Mesendoderm (in vitro differentiated cells): ENCODE measurements at regions not wholly inside any gene's neighbourhood (a gene's known extent, or its start where the extent isn't known, plus 50 kb on each side); places are given as distances from the start of the nearest gene placed in this dataset.

Experiments used
- DNase-seq: peaks from one replicate; pipeline ENCODE4 v3.0.0; 2013
- H2AK5ac ChIP-seq: 2 replicates; pipeline ENCODE4 v1.6.1; 2013; ENCODE audit warnings: low read length, inconsistent platforms
- H2BK120ac ChIP-seq: 2 replicates; pipeline ENCODE4 v1.6.1; 2013; ENCODE audit warnings: low read depth, mild to moderate bottlenecking, low read length, moderate library complexity, mixed read lengths
- H2BK15ac ChIP-seq: replicated peaks from 2 replicates; pipeline ENCODE4 v1.6.1; 2013; ENCODE audit warnings: low read depth, mild to moderate bottlenecking, moderate library complexity
- H2BK5ac ChIP-seq: 2 replicates; pipeline ENCODE4 v1.6.1; 2013; ENCODE audit warnings: low read length, inconsistent platforms
- H3K18ac ChIP-seq: 2 replicates; pipeline ENCODE4 v1.6.1; 2013; ENCODE audit warnings: mild to moderate bottlenecking, low read length, mixed read lengths
- H3K23ac ChIP-seq: one replicate; pipeline ENCODE4 v1.6.1; 2013; ENCODE audit warnings: low read length
- H3K27ac ChIP-seq: 2 replicates; pipeline ENCODE4 v1.5.1; 2013; ENCODE audit warnings: low read depth, mild to moderate bottlenecking, inconsistent platforms, low read length, moderate library complexity
- H3K27me3 ChIP-seq: 2 replicates; pipeline ENCODE4 v1.6.1; 2013; ENCODE audit warnings: low read length, control low read depth, mild to moderate bottlenecking, inconsistent platforms; ENCODE audit not compliant: insufficient read depth, poor library complexity
- H3K36me3 ChIP-seq: 2 replicates; pipeline ENCODE4 v1.6.1; 2013; ENCODE audit warnings: low read length, inconsistent platforms; ENCODE audit not compliant: control insufficient read depth, insufficient read depth
- H3K4ac ChIP-seq: one replicate; pipeline ENCODE4 v1.6.1; 2013; ENCODE audit warnings: low read depth, mild to moderate bottlenecking, low read length, moderate library complexity
- H3K4me1 ChIP-seq: 2 replicates; pipeline ENCODE4 v1.6.1; 2013; ENCODE audit warnings: low read depth, low read length, inconsistent platforms; ENCODE audit not compliant: control insufficient read depth
- H3K4me2 ChIP-seq: 2 replicates; pipeline ENCODE4 v1.6.1; 2013; ENCODE audit warnings: low read length
- H3K4me3 ChIP-seq: 2 replicates; pipeline ENCODE4 v1.5.1; 2013; ENCODE audit warnings: mild to moderate bottlenecking, low read length
- H3K56ac ChIP-seq: one replicate; pipeline ENCODE4 v1.6.1; 2013; ENCODE audit warnings: low read length
- H3K79me1 ChIP-seq: 2 replicates; pipeline ENCODE4 v1.6.1; 2013; ENCODE audit warnings: low read length, inconsistent platforms
- H3K79me2 ChIP-seq: 2 replicates; pipeline ENCODE4 v1.6.1; 2013; ENCODE audit warnings: mild to moderate bottlenecking, low read length; ENCODE audit not compliant: control insufficient read depth, insufficient read depth
- H3K9ac ChIP-seq: 2 replicates; pipeline ENCODE4 v1.6.1; 2013; ENCODE audit warnings: low read length, inconsistent platforms
- H4K5ac ChIP-seq: one replicate; pipeline ENCODE4 v1.6.1; 2013; ENCODE audit warnings: low read length
- H4K8ac ChIP-seq: one replicate; pipeline ENCODE4 v1.6.1; 2013; ENCODE audit warnings: low read depth, mild to moderate bottlenecking, control low read depth, low read length, moderate library complexity
- WGBS: extraction: QIAGEN DNeasy Blood & Tissue Kit; methylation state at CpG from one replicate; pipeline ENCODE4 v1.1.7; 2013; ENCODE audit warnings: low lambda C conversion rate, missing lambda C conversion rate; ENCODE audit not compliant: insufficient coverage; ENCODE audit errors: extremely low coverage; 5-methylcytosine and 5-hydroxymethylcytosine counted together

DNA sequence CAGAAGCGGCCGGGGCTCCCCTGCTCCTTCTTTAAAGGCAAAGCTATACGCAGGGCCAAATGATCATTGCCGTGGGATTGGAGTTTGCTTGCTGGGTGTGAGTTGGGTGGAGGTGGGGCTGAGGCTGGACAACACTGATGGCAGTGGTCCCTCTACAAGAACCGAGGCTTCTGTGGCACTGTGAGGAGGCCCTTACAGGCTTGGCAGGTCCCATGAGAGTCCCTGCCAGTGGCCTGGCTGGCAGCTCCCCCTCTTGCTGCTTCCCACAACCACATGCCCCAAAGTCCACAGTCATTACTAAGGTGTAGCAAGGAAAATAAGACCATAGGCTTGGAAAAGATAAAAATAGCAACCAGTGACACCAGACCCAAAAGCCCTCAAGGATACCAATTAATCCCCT, 98.4 kb downstream of the ANKRD10 start:
- Histone ChIP-seq H3K27ac (no peak overlapping the region), H4K5ac (no peak overlapping the region), H3K36me3 (no peaks in the 10 kb centered on the region), H3K79me2 (no peaks in the 10 kb centered on the region), H4K8ac (no peak overlapping the region), H3K9ac (no peak overlapping the region), H3K4me1 (no peaks in the 10 kb centered on the region), H3K18ac (no peak overlapping the region), H3K79me1 (no peaks in the 10 kb centered on the region), H3K4ac (no peak overlapping the region), H3K27me3 (no peaks in the 10 kb centered on the region), H2BK15ac (no peak overlapping the region), H2BK120ac (no peak overlapping the region), H3K4me3 (no peak overlapping the region), H2AK5ac (no peak overlapping the region), H3K23ac (no peak overlapping the region), H2BK5ac (no peak overlapping the region), H3K56ac (no peak overlapping the region), H3K4me2 (no peak overlapping the region)
- no peak for DNase-seq
- WGBS: no CpG with 5 or more reads among the region's 5 CpGs

DNA sequence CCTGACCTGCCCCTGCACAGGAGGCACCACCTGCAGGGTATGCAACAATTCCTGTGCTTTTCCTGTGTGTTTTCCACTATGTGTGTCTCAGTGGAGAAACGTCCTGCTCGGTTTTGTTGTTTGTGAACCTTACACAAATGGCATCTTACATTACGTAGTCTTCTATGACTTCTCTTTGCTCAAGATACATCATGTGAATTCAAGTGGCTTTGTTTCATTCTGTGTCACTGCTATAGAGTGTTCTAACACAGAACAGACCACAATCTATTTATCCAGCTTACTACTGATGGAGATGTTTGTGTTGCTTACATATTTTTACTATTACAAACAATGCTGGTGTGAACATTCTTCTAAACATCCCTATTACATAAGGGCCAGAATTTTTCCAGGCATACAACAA, 97.7 kb downstream of the ANKRD10 start:
- no peak overlapping the region for H2AK5ac ChIP-seq
- no peak overlapping the region for H2BK120ac ChIP-seq
- H3K56ac ChIP-seq: no peak overlapping the region
- no peak overlapping the region for H2BK5ac ChIP-seq
- DNase-seq: no peak
- H3K23ac ChIP-seq: no peak overlapping the region
- H4K8ac ChIP-seq: no peak overlapping the region
- no peak overlapping the region for H3K4ac ChIP-seq
- no peak overlapping the region for H3K4me2 ChIP-seq
- H4K5ac ChIP-seq: no peak overlapping the region
- no peaks in the 10 kb centered on the region for H3K79me2 ChIP-seq
- no peaks in the 10 kb centered on the region for H3K27me3 ChIP-seq
- H3K27ac ChIP-seq: no peak overlapping the region
- no CpG with 5 or more reads among the region's 3 CpGs for WGBS
- H3K9ac ChIP-seq: no peak overlapping the region
- no peaks in the 10 kb centered on the region for H3K36me3 ChIP-seq
- no peak overlapping the region for H3K18ac ChIP-seq
- no peak overlapping the region for H2BK15ac ChIP-seq
- no peaks in the 10 kb centered on the region for H3K4me1 ChIP-seq
- H3K4me3 ChIP-seq: no peak overlapping the region
- H3K79me1 ChIP-seq: no peaks in the 10 kb centered on the region

DNA sequence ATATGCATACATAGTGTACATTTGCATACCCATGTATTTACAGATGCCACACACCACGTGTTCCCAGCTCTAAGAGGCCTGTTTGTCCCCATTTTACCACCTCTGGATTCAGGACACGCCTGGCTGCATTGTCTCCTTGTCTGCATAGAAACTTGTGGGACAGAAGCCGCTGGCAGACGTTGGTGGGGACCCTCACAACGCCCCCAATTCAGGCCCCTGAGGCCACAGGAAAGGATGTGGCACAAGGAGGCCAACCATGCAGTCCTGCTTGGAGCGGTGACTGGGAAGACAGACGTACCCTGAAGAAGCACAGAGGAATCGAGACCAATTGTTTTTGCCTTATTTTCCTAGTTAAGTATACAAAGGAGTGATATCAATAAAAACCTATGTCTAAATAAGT, 96.1 kb downstream of the ANKRD10 start:
- H2BK15ac ChIP-seq: no peak overlapping the region
- DNase-seq: no peak
- H3K79me2 ChIP-seq: no peaks in the 10 kb centered on the region
- H3K4me3 ChIP-seq: no peak overlapping the region
- H3K27ac ChIP-seq: no peak overlapping the region
- H3K27me3 ChIP-seq: no peaks in the 10 kb centered on the region
- H3K56ac ChIP-seq: no peak overlapping the region
- no peak overlapping the region for H3K9ac ChIP-seq
- no peak overlapping the region for H3K18ac ChIP-seq
- H4K8ac ChIP-seq: no peak overlapping the region
- no CpG with 5 or more reads among the region's 8 CpGs for WGBS
- no peak overlapping the region for H2AK5ac ChIP-seq
- H3K79me1 ChIP-seq: no peaks in the 10 kb centered on the region
- no peak overlapping the region for H3K23ac ChIP-seq
- no peaks in the 10 kb centered on the region for H3K36me3 ChIP-seq
- H4K5ac ChIP-seq: no peak overlapping the region
- H2BK120ac ChIP-seq: no peak overlapping the region
- no peak overlapping the region for H3K4ac ChIP-seq
- H3K4me1 ChIP-seq: no peaks in the 10 kb centered on the region
- no peak overlapping the region for H3K4me2 ChIP-seq
- no peak overlapping the region for H2BK5ac ChIP-seq

DNA sequence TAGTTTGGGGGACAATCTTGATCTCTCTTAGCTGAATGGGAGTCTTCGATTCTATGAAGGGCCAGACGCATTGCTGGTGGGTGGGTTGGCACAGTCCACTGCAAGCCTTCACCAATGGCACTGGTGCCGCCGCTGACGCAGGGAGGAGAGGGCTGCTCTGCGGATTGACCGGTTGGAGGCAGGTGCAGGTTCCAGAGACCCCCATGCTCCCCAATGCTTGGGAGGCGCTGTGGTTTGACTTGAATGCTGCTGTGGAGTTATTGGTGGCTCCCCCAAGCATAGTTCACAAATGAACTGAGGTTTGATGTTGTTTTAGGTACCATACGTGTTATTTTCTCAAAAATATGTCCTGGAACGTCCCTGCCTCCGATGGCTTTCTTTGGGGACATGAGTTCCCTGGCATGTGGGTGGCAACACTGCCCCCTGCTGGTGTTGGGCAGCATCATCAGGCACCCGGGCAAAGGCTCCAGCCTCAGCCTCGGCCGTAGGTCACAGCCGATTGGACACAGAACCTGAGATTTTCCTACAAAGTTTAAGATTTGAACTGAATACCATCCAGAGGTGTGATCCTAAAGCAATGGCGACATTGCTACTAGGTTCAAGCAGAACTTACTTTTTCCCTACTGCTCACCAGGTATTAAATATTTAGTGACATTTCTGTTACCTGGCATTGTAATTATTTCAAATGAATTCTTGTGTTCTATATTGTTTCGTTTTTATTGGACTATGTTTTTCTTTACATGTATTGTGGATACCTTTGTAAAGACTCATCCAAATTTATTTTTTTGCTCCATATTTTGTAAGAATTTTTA, 95.5 kb downstream of the ANKRD10 start:
- no peak overlapping the region for H2BK5ac ChIP-seq
- no peak overlapping the region for H3K56ac ChIP-seq
- H3K23ac ChIP-seq: no peak overlapping the region
- no peak overlapping the region for H4K8ac ChIP-seq
- H2BK15ac ChIP-seq: no peak overlapping the region
- H3K4ac ChIP-seq: no peak overlapping the region
- H3K36me3 ChIP-seq: no peaks in the 10 kb centered on the region
- H3K27ac ChIP-seq: no peak overlapping the region
- no CpG with 5 or more reads among the region's 17 CpGs for WGBS
- H3K9ac ChIP-seq: no peak overlapping the region
- peak; percentile 79 for DNase-seq
- no peaks in the 10 kb centered on the region for H3K27me3 ChIP-seq
- H2AK5ac ChIP-seq: no peak overlapping the region
- no peak overlapping the region for H4K5ac ChIP-seq
- H3K4me1 ChIP-seq: no peaks in the 10 kb centered on the region
- H3K79me1 ChIP-seq: no peaks in the 10 kb centered on the region
- no peak overlapping the region for H3K4me3 ChIP-seq
- no peak overlapping the region for H3K4me2 ChIP-seq
- no peak overlapping the region for H3K18ac ChIP-seq
- H2BK120ac ChIP-seq: no peak overlapping the region
- no peaks in the 10 kb centered on the region for H3K79me2 ChIP-seq

DNA sequence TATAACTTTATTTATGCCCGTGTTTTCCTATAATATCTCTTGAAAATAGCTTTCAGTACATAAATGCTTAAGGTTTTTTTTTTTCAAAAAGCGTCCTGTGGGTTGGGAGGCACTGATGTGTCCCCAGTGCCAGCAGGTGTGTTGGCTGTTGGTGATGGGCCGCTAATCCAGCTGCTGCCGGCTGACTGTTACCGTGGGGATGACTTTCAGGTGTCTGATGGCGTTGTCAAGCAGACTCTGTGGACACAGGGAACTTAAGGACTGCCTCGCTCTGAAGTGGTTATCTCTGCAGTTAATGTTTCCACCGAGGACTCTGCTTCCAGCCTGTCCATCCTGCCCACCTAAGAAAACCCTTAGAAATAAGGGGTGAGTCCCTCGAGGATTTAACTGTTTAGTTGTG, 94.5 kb downstream of the ANKRD10 start:
- Histone ChIP-seq H4K5ac (no peak overlapping the region), H3K4ac (no peak overlapping the region), H2BK15ac (no peak overlapping the region), H4K8ac (no peak overlapping the region), H3K23ac (no peak overlapping the region), H3K4me2 (no peak overlapping the region), H2BK5ac (no peak overlapping the region), H3K27ac (no peak overlapping the region), H2BK120ac (no peak overlapping the region), H3K56ac (no peak overlapping the region), H3K27me3 (no peaks in the 10 kb centered on the region), H3K4me1 (no peaks in the 10 kb centered on the region), H3K9ac (no peak overlapping the region), H3K36me3 (no peaks in the 10 kb centered on the region), H3K18ac (no peak overlapping the region), H2AK5ac (no peak overlapping the region), H3K4me3 (no peak overlapping the region), H3K79me2 (no peaks in the 10 kb centered on the region), H3K79me1 (no peaks in the 10 kb centered on the region)
- WGBS: 100% methylated on average over 1 of the region's 9 CpGs
- no peak for DNase-seq
